Suprapubic skin (tissue), 4 donors: ENCODE measurements at regions not wholly inside any gene's neighbourhood (a gene's known extent, or its start where the extent isn't known, plus 50 kb on each side); places are given as distances from the start of the nearest gene placed in this dataset.

Experiments
- DNase-seq, 2 donors: peaks; one replicate each; pipeline ENCODE4 v3.0.0-alpha.2; 2019; ENCODE audit warnings: low spot score in 2 of 2
- H3K27ac ChIP-seq: fragments of 200-600 bp; sonication (generic); one replicate; pipeline ENCODE4 v1.5.1; 2019
- H3K27me3 ChIP-seq: fragments of 200-600 bp; sonication (generic); one replicate; pipeline ENCODE4 v1.5.1; 2019
- H3K36me3 ChIP-seq: fragments of 200-600 bp; sonication (generic); one replicate; pipeline ENCODE4 v1.5.1; 2019
- H3K4me1 ChIP-seq: fragments of 200-600 bp; sonication (generic); one replicate; pipeline ENCODE4 v1.5.1; 2019
- H3K4me3 ChIP-seq: fragments of 200-600 bp; sonication (generic); one replicate; pipeline ENCODE4 v1.5.1; 2019; ENCODE audit warnings: mild to moderate bottlenecking
- H3K9me3 ChIP-seq: fragments of 200-600 bp; sonication (generic); one replicate; pipeline ENCODE4 v1.5.1; 2019
- CTCF ChIP-seq, 2 donors: fragments of 200-600 bp in 1 of 2; fragments of 450-650 bp in 1 of 2; sonication (generic) in 1 of 2; IDR thresholded peaks; one replicate each; pipeline ENCODE4 v1.5.1; 2016 to 2019; ENCODE audit warnings: antibody characterized with exemption in 2 of 2, mild to moderate bottlenecking in 1 of 2, moderate library complexity in 1 of 2
- EP300 ChIP-seq: sonication (generic); formaldehyde crosslinking; IDR thresholded peaks from one replicate; pipeline ENCODE4 v1.6.1; 2017; ENCODE audit warnings: antibody characterized with exemption
- POLR2A ChIP-seq, 2 donors: fragments of 450-650 bp; IDR thresholded peaks; one replicate each; pipeline ENCODE4 v1.6.1; 2017; ENCODE audit warnings: antibody characterized with exemption in 2 of 2, mild to moderate bottlenecking in 2 of 2, moderate library complexity in 2 of 2
- POLR2AphosphoS5 ChIP-seq, 3 donors: sonication (generic); formaldehyde crosslinking; IDR thresholded peaks; one replicate each; pipeline ENCODE4 v1.6.1; 2017; ENCODE audit warnings: antibody characterized with exemption in 3 of 3
- WGBS: methylation state at CpG from one replicate; pipeline ENCODE4 v1.1.5; 2018; 5-methylcytosine and 5-hydroxymethylcytosine counted together

- TF ChIP-seq EP300 (no peak), POLR2AphosphoS5 (IDR thresholded peaks at IDR 0.05) (no peak), POLR2A (IDR thresholded peaks at IDR 0.05) (no peak), CTCF (IDR thresholded peaks at IDR 0.05) (no peak)
- WGBS: 72% methylated on average over 15 of the region's 19 CpGs
Observed at GRCh38 chr22:49095366-49095765, 732.3 kb downstream of the BRD1 start.

DNA sequence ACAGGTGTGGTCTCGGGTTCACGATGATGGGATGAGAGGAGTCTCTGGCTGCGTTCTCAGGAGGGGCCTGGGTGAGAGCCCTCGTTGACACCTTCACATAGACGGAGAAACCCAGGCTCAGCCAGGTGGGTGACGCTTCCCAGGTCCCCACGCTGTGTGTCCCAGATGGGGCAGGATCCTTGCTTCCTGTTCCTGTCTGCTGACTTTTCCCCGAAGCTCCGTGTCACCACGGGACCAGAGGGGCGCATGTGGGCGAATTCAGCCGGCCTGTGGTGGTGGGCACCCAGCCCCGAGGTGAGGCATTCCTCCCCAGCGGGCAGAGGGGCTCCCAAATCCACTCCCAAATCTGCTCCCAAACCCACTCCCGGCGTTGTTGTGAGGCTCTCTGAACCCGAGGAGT is 732.8 kb downstream of the BRD1 start:
- H3K4me3 ChIP-seq: no peak overlapping the region
- WGBS: 82% methylated on average over 14 of the region's 18 CpGs
- H3K9me3 ChIP-seq: no peaks in the 10 kb centered on the region
- no peaks in the 10 kb centered on the region for H3K36me3 ChIP-seq
- DNase-seq: no peak
- H3K27ac ChIP-seq: no peak overlapping the region
- TF ChIP-seq POLR2AphosphoS5 (IDR thresholded peaks at IDR 0.05) (no peak), CTCF (IDR thresholded peaks at IDR 0.05) (no peak), POLR2A (IDR thresholded peaks at IDR 0.05) (no peak), EP300 (no peak)
- peaks cover 28% of the 10 kb centered on the region for H3K27me3 ChIP-seq
- peaks cover 10% of the 10 kb centered on the region for H3K4me1 ChIP-seq

More at GRCh38 chr22:49095366-49095765, 732.3 kb downstream of the BRD1 start:
- no peaks in the 10 kb centered on the region for H3K36me3 ChIP-seq
- H3K9me3 ChIP-seq: no peaks in the 10 kb centered on the region
- peaks cover 15% of the 10 kb centered on the region for H3K4me1 ChIP-seq
- peaks cover 23% of the 10 kb centered on the region for H3K27me3 ChIP-seq
- H3K4me3 ChIP-seq: no peak overlapping the region
- no peak for DNase-seq
- H3K27ac ChIP-seq: no peak overlapping the region

DNA sequence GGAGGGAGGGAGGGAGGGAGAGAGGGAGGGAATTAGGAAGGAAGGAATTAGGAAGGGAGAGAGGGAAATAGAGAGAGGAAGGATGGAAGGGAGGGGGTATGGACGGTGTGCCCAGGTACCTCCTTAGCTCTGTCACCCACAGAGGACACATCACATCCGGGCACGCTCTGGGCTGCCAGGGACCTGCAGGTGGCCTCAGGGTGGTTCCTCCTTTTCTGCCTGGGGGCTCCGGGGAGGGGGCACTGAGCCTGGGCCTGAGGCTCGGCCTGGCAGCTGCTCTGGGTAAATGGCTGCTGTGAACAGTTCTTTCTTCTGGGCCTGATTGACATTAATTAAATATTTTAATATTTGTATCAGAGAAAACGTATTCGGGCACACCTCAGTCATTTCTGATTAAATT is 733.5 kb downstream of the BRD1 start:
- Histone ChIP-seq H3K27me3 (peaks cover 27% of the 10 kb centered on the region), H3K9me3 (no peaks in the 10 kb centered on the region), H3K27ac (no peak overlapping the region), H3K4me3 (no peak overlapping the region), H3K36me3 (no peaks in the 10 kb centered on the region), H3K4me1 (peaks cover 6% of the 10 kb centered on the region)
- 81% methylated on average over 7 of the region's 7 CpGs for WGBS
- no peak for DNase-seq
- no peak for TF ChIP-seq POLR2AphosphoS5 (IDR thresholded peaks at IDR 0.05)
- no peak for TF ChIP-seq CTCF (IDR thresholded peaks at IDR 0.05)
- TF ChIP-seq POLR2A (IDR thresholded peaks at IDR 0.05): no peak
- no peak for TF ChIP-seq EP300

DNA sequence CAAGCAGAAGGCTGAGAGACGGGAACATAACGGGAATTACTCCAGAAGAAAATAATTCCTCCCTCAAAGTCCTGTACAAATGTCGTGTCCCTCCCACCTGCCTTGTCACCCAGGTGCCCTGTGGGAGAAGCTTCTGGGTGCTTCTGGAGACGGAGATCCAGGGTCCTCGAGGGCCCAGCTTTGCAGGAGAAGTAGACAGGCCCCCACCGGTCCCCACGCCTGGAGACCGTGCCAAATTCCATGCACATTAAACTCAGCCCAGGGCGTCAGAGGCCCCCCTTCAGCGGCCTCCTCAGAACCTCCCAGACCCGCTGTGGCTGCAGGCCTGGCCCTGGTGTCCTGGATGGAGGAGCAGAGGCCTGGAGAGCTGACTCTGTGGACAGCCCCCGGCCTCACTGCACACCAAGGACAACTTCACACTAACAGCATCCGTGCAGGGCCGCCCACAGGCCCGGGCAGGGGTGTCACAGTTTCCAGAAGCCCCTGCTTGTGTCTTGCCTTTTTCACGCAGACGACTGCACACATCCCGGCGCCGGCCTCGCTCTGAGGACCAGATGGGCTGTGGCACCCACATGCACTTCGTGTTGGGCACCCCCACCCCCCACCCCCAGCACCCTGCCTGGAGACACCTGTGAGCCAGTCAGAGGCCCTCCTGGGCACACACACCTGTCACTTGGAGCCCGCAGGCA is 734.3 kb downstream of the BRD1 start:
- DNase-seq: no peak
- Histone ChIP-seq H3K27me3 (peaks cover 24% of the 10 kb centered on the region), H3K4me3 (no peak overlapping the region), H3K4me1 (peaks cover 12% of the 10 kb centered on the region), H3K27ac (no peak overlapping the region), H3K36me3 (no peaks in the 10 kb centered on the region), H3K9me3 (no peaks in the 10 kb centered on the region)
- WGBS: 73% methylated on average over 14 of the region's 23 CpGs
- TF ChIP-seq POLR2A (IDR thresholded peaks at IDR 0.05): no peak
- no peak for TF ChIP-seq POLR2AphosphoS5 (IDR thresholded peaks at IDR 0.05)
- TF ChIP-seq CTCF (IDR thresholded peaks at IDR 0.05): no peak
- TF ChIP-seq EP300: no peak

DNA sequence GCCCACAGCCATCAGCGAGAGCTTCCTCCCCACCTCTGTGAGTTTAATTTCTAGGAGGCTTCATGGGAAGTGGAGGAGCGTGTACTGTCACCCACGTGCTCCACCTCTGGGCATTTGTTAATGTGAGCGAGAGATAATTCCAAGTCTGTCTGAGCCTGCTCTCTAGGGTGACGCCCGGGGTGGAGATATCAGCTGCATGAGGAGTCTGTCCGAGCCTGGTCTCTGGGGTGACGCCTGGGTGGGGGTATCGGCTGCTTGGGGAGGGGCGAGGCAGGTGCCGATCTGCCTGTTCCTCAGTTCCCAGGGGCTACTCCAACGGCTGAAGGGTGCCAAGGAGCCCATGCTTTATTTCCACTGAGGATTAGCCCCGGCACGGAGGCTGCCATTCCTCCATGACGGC is 735.0 kb downstream of the BRD1 start:
- peaks cover 26% of the 10 kb centered on the region for H3K27me3 ChIP-seq
- DNase-seq: no peak
- H3K4me1 ChIP-seq: peaks cover 16% of the 10 kb centered on the region
- TF ChIP-seq POLR2A (IDR thresholded peaks at IDR 0.05) (no peak), CTCF (IDR thresholded peaks at IDR 0.05) (no peak), POLR2AphosphoS5 (IDR thresholded peaks at IDR 0.05) (no peak), EP300 (no peak)
- H3K27ac ChIP-seq: no peak overlapping the region
- no peaks in the 10 kb centered on the region for H3K36me3 ChIP-seq
- WGBS: 49% methylated on average over 15 of the region's 15 CpGs
- H3K9me3 ChIP-seq: no peaks in the 10 kb centered on the region
- no peak overlapping the region for H3K4me3 ChIP-seq
